ENCODE measurements at regions not wholly inside any gene's neighbourhood (a gene's known extent, or its start where the extent isn't known, plus 50 kb on each side); places are given as distances from the start of the nearest gene placed in this dataset.
A peak's percentile ranks its signal among the peaks of the same experiment; 100 is the strongest.

DNA sequence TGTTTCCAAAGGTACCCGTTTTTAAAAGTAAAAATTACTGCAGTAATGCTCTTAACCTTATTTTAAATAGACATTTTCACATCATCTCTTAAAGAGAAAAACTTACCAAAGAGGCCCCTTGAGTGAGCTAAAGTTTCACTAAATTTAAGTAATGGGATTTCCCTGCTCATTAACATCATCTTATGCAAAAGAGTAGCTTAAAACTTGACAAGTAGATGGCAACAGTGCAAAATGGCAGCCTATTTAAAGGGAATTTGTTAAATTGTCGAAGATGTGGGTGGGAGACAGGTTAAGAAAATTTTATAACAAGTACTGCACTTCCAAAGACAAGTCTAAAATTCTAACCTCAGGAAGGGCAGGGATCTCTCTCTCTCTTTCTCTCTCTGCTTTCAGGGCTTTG, 271.7 kb upstream of the LDB2 start:
- no peak for DNase-seq

DNA sequence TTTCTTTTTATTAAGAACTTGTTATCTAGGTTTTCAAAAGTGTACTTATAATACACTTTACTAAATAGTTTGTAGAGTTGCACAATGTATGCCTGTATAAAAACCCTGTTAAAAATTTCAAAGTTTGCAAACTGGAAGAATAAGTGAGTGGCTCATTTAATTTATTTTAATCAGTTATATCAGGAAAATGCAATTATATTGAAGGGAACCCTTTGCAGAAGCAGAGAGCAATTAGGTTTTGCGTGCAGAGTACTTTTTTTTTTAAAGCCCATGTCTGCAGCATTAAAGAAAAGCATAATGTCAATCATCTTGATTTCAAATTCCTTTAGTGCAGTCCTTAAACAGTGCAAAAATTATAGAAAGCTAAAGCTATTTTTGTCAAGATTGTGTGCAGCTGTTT, 271.3 kb upstream of the LDB2 start:
- no peak for DNase-seq

DNA sequence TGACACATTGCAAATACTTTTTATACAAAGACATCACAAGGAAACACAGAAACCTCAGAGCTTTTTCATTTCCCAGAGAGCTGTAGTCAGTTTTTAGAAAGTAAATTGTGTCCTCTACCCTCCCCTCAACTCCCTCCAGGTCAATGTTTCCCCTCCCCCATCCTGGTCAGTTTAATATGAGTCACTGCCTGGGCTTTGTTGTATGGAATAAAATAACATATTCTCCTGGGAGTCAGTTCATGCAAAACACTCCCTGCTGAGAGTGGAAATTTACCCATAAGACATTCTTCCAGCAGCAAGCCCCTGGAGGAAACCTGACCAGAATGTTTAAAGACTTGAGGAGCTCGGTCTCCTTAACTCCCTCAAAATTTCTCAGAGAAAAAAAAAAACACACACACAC, 270.1 kb upstream of the LDB2 start:
- peak; percentile 32 for DNase-seq

DNA sequence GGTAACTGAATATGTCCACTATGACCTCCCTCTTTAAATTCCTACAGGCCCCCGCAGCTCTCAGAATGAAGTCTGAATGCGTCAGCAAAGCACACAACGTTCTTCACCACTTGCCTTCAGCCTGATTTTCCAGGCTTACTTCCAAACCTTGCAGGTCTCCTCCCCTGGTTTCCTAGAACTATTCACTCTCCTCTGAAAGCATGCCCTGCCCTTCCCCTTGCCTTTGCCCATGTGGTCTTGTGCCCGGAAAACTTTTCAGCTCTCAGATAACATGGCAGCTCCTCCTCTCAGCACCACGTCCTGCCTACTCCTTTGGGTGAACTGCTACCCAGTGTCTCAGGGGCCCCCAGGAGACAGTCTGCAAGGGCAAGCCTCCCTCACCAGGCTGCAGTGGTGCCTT, 268.5 kb upstream of the LDB2 start:
- no peak for DNase-seq

DNA sequence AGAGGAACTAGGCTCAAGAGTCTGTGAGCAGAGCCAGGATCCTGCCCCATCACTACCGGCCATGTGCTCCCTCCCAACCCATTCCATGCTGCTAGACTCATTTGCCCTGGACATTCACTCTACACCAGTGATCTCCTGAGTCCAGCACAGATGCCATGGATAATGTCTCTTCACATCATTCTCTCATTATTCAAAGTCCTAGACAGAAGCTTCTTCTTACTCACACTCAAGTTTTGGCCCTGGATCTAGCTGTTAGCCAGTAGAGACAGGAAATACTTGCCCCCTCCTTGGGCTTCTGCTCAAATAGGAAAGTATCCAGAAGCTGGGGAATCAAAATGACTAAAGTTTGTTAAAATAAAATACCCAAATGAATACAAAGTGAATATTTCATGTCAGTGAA, 266.8 kb upstream of the LDB2 start:
- no peak for DNase-seq

DNA sequence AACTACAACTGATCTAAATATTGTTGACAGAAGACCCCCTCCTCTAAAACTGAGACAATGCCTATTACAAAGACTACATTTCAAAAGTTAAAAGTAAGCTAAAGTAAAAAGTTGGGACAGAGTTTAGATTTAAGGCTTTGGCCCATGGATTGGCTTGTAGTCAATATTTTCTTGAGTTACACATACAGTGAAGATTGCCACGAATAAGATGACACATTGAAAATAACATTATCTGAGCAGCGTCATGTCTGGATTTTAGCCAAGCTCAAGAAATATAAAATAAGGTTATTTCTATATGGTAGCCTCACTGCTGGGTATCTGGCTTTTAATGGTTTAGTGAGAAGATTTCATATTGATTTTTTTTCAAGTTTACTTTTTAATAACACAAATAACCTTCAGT, 266.2 kb upstream of the LDB2 start:
- DNase-seq, result no peak

DNA sequence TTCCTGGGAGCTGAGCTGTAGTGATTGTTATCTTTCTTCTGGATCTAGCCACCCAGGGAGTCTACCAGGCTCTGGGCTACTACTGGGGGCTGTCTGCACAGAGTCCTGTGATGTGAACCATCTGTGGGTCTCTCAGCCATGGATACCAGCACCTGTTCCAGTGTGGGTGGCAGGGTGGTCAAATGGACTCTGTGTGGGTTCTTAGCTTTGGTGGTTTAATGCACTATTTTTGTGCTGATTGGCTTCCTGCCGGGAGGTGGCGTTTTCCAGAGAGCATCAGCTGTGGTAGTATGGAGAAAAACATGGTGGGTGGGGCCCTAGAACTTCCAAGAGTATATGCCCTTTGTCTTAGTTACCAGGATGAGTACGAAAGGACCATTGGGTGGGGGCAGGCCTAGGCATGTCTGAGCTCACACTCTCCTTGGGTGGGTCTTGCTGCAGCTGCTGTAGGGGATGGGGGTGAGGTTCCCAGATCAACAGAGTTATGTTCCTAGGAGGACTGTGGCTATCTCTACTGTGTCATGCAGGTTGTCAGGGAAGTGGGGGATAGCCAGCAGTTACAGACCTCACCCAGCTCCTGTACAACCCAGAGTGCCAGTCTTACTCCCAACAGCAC, 264.8 kb upstream of the LDB2 start:
- DNase-seq, result no peak

DNA sequence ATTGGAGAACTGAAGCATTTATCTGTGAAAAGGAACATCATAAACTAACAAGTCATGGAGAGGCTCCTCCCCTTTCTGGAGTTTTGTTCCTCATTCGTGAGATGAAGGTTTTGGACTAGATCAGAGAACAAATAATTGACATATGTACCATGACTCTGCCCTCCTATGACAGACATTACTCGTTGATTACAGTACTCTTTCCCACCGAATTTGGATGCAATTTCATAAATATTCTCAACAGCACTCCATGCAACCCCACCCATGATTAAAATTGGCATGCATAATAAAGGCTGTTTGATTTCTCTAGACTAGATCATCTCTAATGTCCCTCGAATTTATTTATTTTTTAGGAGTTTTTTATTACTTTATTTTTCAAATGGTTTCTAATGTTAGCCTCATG, 258.9 kb upstream of the LDB2 start:
- DNase-seq, result no peak

DNA sequence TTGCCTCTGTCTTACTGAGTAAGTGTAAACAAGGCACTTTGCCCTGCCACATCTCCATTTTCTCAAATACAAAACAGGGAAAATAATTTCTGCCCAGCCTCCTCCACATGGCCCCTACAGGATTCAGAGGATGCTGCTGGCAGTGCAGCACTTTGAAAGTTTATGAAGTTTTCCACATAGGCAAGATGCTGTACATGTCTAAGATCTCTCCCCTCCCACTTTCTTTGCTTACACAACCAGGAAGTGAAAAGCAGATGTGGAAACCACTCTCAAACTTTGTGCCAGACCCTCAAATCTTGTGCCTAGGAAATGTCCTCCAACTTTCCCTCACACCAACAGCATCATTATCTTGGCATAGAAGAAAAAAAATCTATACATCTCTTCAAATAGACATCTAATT, 257.0 kb upstream of the LDB2 start:
- no peak for DNase-seq

DNA sequence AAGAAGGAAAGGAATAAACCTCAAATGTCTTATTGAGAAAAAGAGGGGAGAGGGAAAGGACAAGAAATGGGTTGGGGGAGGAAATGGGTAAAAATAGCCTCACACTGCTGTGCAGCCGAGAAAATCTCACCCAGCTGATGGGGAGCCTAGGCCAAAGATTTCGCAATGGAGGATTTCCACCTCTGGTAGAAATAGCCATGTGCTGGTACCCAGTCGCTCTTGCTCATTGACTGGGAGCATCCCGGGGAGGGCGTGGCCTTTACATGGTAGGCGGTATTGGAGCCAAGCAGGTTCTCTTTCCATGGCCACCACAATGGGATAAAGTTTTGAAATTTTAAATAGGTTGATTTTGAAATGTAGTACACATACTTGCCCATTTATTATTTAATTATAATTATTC, 255.1 kb upstream of the LDB2 start:
- no peak for DNase-seq

DNA sequence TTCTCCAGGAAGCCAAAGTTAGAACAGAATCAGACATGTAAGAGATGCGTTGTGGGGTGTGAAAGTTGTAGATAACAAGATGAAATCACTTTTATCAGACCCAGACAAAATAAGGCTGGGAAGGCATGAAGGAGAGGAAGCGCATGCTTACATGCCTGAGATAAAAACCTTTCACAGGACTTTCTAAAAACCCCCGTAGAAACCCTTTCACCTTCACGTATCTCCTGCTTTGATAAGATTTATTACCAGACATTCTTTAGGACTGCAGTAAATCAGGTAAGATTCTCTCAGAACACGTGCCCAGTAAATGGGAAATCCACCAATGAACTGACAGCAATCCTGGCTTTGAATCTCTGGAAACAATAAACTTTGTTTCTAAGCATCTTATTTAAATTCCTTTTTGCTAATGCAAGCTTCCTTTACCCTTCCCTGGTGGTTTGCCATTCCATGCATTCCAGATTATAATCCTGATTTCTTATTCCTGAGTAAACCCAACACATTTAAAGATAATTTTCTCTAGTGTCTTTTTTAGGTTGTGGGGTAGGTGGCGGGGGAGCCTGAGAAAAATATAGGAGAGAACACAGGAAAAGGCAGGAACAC, 254.6 kb upstream of the LDB2 start:
- no peak for DNase-seq

DNA sequence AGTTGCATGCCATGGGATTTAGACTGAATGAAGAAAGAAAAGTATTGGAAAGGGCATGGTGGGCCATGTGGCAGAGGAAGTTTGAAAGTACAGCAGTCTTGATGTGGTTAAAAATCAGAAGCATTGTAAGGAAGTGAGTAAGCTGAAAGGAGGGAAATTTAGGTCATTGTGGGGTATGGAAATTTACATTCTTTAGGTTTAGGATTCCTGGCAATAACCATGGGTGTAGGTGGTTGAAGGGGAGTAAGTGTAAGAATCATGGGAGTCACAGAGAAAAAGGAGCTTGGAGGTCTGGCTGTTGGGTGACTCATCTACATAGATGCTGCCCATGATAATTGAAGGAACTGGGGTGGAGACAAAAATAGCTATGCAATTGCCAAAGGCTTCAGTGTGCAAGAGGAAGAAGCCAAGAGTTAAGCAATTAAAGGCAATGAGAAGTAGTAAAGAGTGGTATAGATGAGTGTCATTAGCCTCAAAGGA, 243.8 kb upstream of the LDB2 start:
- no peak for DNase-seq

DNA sequence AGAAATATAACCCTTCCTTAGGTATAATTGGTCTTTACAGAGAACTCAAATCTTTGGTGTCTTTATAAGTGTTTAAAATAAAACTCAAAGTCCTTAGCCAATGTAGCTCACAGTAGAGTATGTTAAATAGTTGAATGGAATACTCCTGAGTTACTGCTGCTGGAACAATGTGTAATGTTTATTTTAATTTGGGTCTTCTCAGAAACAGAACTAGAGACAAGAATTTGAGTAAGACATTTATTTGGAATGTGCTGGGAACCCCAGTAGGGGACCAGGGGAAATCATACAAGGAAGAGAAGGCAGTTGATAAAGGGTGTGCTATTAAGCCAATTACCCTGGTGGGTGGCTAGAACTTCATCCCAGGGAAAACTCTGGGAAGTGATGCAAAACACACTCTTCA, 240.4 kb upstream of the LDB2 start:
- no peak for DNase-seq

DNA sequence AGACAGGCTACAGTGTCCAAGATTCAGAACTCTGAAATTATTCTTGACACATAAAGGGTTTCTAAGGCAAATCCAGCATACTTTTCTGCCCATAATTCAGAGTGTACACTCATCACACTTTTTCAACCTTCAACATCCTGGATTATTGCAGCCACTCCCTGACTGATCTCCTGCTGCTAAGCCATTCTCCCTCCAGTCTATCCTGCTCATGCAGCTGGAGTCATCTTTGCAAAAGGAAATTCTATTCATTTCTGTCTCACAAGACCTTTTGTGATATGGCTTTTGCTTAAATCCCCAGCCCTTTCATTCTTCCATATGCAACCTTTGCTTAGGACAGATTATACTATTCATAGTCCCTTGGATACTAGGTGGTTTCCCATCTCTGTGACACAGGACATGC, 236.1 kb upstream of the LDB2 start:
- no peak for DNase-seq

DNA sequence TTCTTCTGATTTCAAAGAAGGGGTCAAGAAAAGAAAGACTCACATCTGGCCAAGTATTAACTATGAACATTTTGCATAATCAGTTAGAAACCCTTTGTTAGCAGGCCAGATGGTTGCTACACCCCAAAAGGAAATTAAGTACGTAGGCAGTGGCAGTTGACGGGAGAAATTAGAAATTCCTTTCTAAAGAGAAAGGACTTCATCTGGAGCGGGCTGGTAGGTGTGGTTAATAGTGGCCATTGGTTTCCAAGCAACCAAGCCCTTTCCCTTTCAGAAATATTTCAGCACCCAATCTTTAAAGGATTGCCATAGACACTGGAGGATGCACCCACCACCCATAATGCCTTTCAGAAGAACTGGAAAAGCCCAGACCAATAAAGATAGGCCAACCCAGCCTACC, 235.7 kb upstream of the LDB2 start:
- DNase-seq, result no peak

DNA sequence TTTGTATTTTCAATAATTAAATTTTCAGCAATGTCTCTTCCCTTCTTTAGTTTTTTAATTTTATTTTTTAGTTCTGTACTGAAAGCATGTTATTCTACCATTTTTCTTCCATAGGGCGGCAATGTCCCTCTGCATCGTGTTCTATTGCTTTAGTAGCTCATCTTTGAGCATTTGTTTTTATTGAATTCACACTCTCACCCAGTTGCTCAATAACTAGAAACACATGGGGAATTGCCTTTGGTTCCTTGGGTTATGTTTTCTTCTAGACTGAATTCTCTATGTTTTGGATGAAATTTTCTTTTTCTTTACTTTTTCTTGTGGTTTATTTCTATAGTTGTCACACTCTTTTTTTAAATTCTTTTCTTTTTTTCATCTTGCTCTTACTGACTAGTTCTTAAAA, 233.8 kb upstream of the LDB2 start:
- DNase-seq, result no peak

DNA sequence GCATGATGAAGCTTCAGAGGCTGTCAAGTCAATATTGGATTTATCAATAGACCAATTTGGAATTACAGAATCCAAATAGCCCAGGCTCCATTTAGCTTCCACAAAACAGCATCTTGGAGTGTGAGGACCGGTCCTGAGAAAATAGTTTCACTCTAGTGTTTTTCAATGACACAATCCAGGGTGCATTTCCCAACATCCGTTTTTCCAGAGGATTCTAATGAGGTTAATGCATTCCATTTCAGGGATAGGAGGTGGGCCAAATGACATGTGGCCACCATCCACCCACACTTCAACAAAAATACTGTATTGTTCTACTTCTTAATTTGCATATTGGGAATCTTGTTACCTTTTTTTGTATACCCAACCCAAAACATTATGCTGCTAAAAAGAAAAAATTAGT, 229.8 kb upstream of the LDB2 start:
- DNase-seq, result no peak

DNA sequence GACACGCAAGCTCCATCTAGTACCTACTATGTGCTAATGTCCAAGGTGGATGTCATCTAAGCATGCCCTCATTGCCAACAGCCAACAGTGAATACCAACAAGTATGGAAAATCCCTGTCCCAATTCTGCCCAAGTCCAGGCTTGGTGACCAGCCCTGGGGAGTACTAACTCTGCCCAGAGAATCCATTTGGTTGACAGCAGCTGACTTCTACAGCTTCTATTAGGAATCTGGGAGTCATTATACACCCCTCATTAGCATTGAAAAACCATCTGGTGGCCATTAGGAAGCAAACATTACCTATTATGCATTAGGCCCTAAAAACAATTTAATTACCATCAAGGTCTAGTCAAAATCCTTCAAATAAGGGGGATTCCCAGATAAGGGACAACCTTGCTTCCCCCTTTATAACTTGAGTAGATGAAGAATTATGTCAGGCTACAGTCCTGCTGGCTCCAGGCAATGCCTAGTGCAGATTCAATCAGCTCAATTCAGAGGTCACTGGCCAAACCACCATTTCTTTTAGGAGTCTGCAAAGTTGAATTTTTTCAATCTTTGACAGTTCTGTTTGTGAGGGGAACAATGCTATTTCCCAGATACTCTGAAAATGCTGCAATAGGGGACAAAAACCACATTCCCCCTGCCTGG, 228.0 kb upstream of the LDB2 start:
- no peak for DNase-seq

DNA sequence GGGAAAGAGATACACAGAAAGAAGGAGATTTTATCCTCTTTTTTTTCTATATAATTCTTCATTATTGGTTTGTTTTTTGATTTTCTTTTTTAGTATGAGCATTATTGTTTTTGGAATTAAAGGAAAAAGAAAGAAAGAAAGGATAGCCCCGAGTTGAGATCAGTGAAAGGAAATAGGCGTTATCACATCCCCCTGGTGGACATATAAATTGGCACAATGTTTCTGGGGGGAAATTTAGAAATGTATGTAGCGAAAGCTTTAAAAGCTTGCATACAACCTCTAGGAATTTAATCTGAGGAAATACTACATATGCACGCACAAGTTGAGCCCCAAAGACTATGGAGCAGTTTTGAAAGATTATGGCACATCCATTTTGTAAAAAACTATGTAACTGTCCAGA, 226.3 kb upstream of the LDB2 start:
- DNase-seq, result no peak

DNA sequence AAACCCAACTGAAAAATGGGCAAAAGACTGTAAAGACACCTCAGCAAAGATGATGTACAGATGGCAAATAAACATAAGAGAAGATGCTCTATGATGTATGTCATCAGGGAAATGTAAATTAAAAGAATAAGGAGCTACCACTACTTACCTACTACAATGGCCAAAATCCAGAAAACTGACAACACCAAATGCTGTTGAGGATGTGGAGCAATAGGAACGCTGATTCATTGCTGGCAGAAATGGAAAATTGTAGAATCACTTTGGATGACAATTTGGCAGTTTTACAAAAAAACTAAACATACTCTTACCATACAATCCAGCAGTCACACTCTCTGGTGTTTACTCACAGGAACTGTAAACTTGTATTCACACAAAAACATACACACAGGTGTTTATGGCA, 222.3 kb upstream of the LDB2 start:
- no peak for DNase-seq

DNA sequence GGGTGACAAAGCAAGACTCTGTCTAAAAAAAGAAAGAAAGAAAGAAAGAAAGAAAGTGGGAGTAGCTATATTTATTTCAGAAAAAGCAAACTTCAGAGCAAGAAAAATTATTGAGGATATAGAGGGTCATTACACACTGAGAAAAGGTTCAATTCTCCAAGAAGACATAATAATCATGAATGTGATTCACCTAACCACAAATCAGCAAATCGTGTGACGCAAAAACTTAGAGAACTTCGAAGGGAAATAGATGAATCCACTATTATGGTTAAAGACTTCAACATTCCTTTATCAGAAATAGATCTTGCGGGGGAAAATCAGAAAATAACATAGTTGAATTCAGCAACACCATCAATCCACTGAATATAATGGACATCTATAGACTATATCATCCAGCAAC, 219.3 kb upstream of the LDB2 start:
- no peak for DNase-seq

DNA sequence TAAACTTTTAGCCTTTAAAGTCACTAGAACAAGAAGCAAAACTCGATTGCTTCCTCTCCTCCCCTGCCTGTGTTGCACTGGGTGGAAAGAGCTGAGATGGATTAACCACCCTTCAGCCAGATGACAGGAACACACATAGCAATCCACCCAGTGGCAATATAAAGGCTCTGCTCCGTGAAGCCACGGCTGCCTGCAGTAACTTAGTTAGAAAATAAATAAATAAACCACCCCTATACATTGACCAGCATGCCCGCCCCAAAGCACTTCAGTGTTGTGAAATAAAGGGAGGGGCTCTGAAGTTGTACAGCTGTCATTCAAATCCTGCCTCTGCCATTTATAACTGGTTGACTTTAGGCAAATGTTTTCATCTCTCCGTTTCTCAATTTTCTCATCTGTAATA, 217.1 kb upstream of the LDB2 start:
- DNase-seq, result no peak

DNA sequence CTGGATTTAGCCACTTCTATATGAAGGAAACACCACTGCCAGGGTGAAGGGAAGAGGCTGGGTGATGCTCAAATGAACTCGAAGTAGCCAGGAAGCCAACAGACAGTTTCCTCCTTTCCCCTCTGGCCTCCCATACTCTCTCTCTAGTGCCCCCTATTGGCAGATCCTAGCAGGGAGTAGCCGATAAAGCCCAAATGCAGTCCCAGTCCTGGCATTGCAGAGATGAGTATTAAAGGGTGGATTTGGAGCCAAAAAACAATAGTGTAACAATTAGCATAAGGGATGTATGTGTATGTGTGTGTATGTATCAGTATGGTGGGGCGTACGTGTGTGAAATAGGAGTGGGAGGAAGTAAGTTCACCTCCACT, 213.8 kb upstream of the LDB2 start:
- DNase-seq, result no peak

DNA sequence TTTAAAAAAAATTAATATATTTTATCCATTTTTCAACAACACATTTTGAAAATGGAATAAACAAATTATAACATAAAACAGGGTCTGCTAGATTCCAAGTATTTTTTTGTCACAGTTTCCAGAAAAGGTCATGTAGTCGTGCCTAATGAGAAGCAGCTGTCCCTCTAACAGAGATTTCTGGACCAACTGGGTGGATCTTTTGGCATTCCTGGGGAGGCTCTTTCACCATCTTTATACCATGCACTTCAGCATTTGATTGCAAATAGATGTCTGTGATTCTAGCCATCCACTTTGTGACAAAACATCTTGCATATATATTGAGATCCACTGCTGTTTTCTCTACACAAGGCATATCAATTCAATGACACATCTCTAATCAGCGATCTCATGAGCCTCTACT, 210.7 kb upstream of the LDB2 start:
- DNase-seq, result no peak

Measured in tongue (tissue), 1 donor.